SK-MEL-5 (cell line): ENCODE measurements at regions not wholly inside any gene's neighbourhood (a gene's known extent, or its start where the extent isn't known, plus 50 kb on each side); places are given as distances from the start of the nearest gene placed in this dataset.

Source experiments
- DNase-seq: peaks from one replicate; pipeline ENCODE4 v3.0.0-alpha.2; 2016; ENCODE audit warnings: low read depth, low spot score
- in situ Hi-C: cut with HindIII; loops from 2 replicates; pipeline ENCODE4 v1.10.0; 2016; ENCODE audit warnings: low sequenced_read_pairs, high pct_unique_total_duplicates, low pct_unique_long_range_greater_than_20kb

GRCh38 chr11:131160846-131161245 is 209.6 kb upstream of the NTM start:
- DNase-seq = no peak
- in situ Hi-C loops = no loop called here

GRCh38 chr11:131163613-131164012 is 206.8 kb upstream of the NTM start:
- in situ Hi-C loops = no loop called here
- DNase-seq = no peak

- in situ Hi-C loops = no loop called here
- DNase-seq = no peak
Measured at GRCh38 chr11:131165036-131165435, 205.4 kb upstream of the NTM start.

GRCh38 chr11:131168839-131169713 is 201.3 kb upstream of the NTM start:
- in situ Hi-C loops = no loop called here

GRCh38 chr11:131172011-131172410 is 198.4 kb upstream of the NTM start:
- in situ Hi-C loops = no loop called here
- DNase-seq = no peak

More at GRCh38 chr11:131168839-131169713, 201.3 kb upstream of the NTM start:
- DNase-seq = no peak

- in situ Hi-C loops = no loop called here
- DNase-seq = no peak
Measured at GRCh38 chr11:131178020-131178419, 192.4 kb upstream of the NTM start.

- in situ Hi-C loops = no loop called here
Measured at GRCh38 chr11:131178596-131178995, 191.8 kb upstream of the NTM start.

GRCh38 chr11:131179836-131180235 is 190.6 kb upstream of the NTM start:
- in situ Hi-C loops = no loop called here
- DNase-seq = no peak

More at GRCh38 chr11:131178596-131178995, 191.8 kb upstream of the NTM start:
- no peak for DNase-seq

- in situ Hi-C loops = no loop called here
- DNase-seq = no peak
Measured at GRCh38 chr11:131185915-131186314, 184.5 kb upstream of the NTM start.

- in situ Hi-C loops = no loop called here
- DNase-seq = no peak
Measured at GRCh38 chr11:131186629-131187101, 183.8 kb upstream of the NTM start.

- DNase-seq = no peak
- in situ Hi-C loops = no loop called here
Measured at GRCh38 chr11:131190446-131190845, 180.0 kb upstream of the NTM start.

- DNase-seq = no peak
- in situ Hi-C loops = no loop called here
Measured at GRCh38 chr11:131191606-131192005, 178.8 kb upstream of the NTM start.

GRCh38 chr11:131192628-131193027 is 177.8 kb upstream of the NTM start:
- in situ Hi-C loops = no loop called here
- DNase-seq = no peak

GRCh38 chr11:131193031-131193501 is 177.3 kb upstream of the NTM start:
- DNase-seq = no peak
- in situ Hi-C loops = no loop called here

- in situ Hi-C loops = no loop called here
- DNase-seq = no peak
Measured at GRCh38 chr11:131194726-131195125, 175.7 kb upstream of the NTM start.

- in situ Hi-C loops = no loop called here
- DNase-seq = no peak
Measured at GRCh38 chr11:131195661-131196517, 174.5 kb upstream of the NTM start.

- DNase-seq = no peak
- in situ Hi-C loops = no loop called here
Measured at GRCh38 chr11:131198161-131199014, 172.0 kb upstream of the NTM start.

- in situ Hi-C loops = no loop called here
- no peak for DNase-seq
Measured at GRCh38 chr11:131199015-131199280, 171.5 kb upstream of the NTM start.
